Hematopoietic multipotent progenitor cell treated with erythropoietin and hydrocortisone succinate and interleukin-3 and kit ligand, for 8 days (in vitro differentiated cells): ENCODE measurements at regions not wholly inside any gene's neighbourhood (a gene's known extent, or its start where the extent isn't known, plus 50 kb on each side); places are given as distances from the start of the nearest gene placed in this dataset.

Source experiments
- DNase-seq: peaks from one replicate; pipeline ENCODE4 v3.0.0-alpha.2; 2015

- no peak for DNase-seq
Measured at GRCh38 chr12:88982694-88983093, 369.6 kb downstream of the DUSP6 start.

GRCh38 chr12:88977115-88977514 is 375.2 kb downstream of the DUSP6 start:
- no peak for DNase-seq

GRCh38 chr12:88973998-88974397 is 378.3 kb downstream of the DUSP6 start:
- DNase-seq = no peak

GRCh38 chr12:88970740-88971139 is 381.6 kb downstream of the DUSP6 start:
- DNase-seq = no peak

GRCh38 chr12:88969127-88969526 is 383.2 kb downstream of the DUSP6 start:
- DNase-seq = no peak

- DNase-seq = no peak
Measured at GRCh38 chr12:88960213-88960878, 380.1 kb upstream of the KITLG start.

- DNase-seq = no peak
Measured at GRCh38 chr12:88958946-88959345, 378.7 kb upstream of the KITLG start.

GRCh38 chr12:88958153-88958552 is 377.9 kb upstream of the KITLG start:
- no peak for DNase-seq

GRCh38 chr12:88957358-88957757 is 377.1 kb upstream of the KITLG start:
- no peak for DNase-seq

- DNase-seq = no peak
Measured at GRCh38 chr12:88955531-88955930, 375.3 kb upstream of the KITLG start.

GRCh38 chr12:88953029-88953586 is 372.8 kb upstream of the KITLG start:
- no peak for DNase-seq

GRCh38 chr12:88952562-88952942 is 372.3 kb upstream of the KITLG start:
- DNase-seq = no peak

- DNase-seq = no peak
Measured at GRCh38 chr12:88951860-88952561, 371.7 kb upstream of the KITLG start.

GRCh38 chr12:88951177-88951576 is 370.9 kb upstream of the KITLG start:
- DNase-seq = no peak

- DNase-seq = no peak
Measured at GRCh38 chr12:88947486-88948043, 367.3 kb upstream of the KITLG start.

- peak; percentile 4 for DNase-seq
Measured at GRCh38 chr12:88946372-88946997, 366.2 kb upstream of the KITLG start.

- no peak for DNase-seq
Measured at GRCh38 chr12:88945051-88945732, 364.9 kb upstream of the KITLG start.

GRCh38 chr12:88944397-88944796 is 364.1 kb upstream of the KITLG start:
- DNase-seq = no peak

- DNase-seq = no peak
Measured at GRCh38 chr12:88940854-88941253, 360.6 kb upstream of the KITLG start.

GRCh38 chr12:88935856-88936255 is 355.6 kb upstream of the KITLG start:
- no peak for DNase-seq

- DNase-seq = no peak
Measured at GRCh38 chr12:88934163-88934747, 354.0 kb upstream of the KITLG start.

GRCh38 chr12:88932457-88932856 is 352.2 kb upstream of the KITLG start:
- no peak for DNase-seq

GRCh38 chr12:88931598-88931997 is 351.3 kb upstream of the KITLG start:
- DNase-seq = no peak
